ENCODE measurements at regions not wholly inside any gene's neighbourhood (a gene's known extent, or its start where the extent isn't known, plus 50 kb on each side); places are given as distances from the start of the nearest gene placed in this dataset.

DNA sequence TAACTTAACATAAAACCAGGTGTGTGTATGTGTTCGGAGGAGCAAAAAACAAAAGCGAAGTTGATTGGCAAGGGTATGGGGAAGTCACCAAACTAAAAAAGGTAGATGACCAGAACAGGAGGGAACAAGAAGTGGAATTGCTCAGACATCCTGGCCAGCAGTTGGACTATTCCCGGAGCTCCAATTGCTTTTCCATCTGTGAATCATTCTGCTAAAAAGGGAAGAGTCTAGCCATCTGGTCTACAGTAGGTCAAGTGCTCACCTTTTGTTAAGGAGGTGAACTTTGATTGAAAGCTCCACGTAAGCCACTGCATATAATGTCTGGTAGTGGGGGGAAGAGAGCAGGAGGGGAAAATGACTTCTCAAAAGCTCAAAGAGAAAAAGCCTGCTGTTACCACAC is 50.0 kb upstream of the BET1 start:
- Mint-ChIP-seq H3K4me1 (no peaks in the 10 kb centered on the region), H3K36me3 (no peaks in the 10 kb centered on the region), H3K9me3 (no peaks in the 10 kb centered on the region), H3K27ac (no peak overlapping the region), H3K4me3 (no peak overlapping the region)
- ATAC-seq (no peak), DNase-seq (ENCODE audit: low spot score in 2 of 2) (no peak)

DNA sequence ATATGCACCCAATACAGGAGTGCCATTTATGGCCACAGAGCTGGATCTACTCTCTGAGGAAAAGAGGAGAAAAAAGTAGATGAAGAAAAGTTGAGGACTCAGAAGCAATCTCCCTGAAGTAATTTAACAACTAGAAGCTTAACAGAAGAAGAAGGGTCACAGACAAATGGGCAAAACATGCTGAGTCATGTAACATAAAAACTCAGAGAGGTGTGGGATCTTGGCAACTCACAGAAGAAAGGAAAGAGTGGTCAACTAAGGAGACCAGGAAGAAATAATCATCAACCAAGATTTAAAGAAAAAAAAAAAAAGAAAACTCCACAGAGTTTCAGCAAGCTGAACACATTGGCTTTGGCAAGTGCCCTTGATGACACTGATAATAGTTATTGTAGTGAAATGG is 51.8 kb upstream of the BET1 start:
- ATAC-seq: no peak
- Mint-ChIP-seq H3K4me1 (no peaks in the 10 kb centered on the region), H3K36me3 (no peaks in the 10 kb centered on the region), H3K27ac (no peak overlapping the region), H3K9me3 (no peaks in the 10 kb centered on the region), H3K4me3 (no peak overlapping the region)
- no peak for DNase-seq (ENCODE audit: low spot score in 2 of 2)

DNA sequence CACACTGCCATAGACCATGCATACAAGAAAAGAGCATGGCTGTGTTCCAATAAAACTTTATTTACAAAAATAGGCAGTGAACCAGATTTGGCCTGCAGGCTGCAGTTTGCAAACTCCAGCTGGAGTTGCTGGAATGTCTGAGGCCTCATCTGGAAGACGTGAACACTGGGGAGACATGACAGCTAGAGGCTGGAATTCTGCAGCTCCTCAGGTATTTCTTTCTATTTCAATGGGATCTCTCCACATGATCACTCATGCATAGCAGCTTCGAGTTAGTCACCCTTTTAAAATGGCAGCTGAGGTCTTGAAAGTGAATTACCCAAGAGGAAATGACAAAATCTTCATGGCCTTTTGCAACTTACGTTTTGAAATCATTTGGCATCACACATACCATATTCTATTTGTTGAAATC is 52.6 kb upstream of the BET1 start:
- DNase-seq (ENCODE audit: low spot score in 2 of 2) (no peak), ATAC-seq (no peak)
- Mint-ChIP-seq H3K4me3 (no peak overlapping the region), H3K36me3 (no peaks in the 10 kb centered on the region), H3K27ac (no peak overlapping the region), H3K9me3 (no peaks in the 10 kb centered on the region), H3K4me1 (no peaks in the 10 kb centered on the region)

DNA sequence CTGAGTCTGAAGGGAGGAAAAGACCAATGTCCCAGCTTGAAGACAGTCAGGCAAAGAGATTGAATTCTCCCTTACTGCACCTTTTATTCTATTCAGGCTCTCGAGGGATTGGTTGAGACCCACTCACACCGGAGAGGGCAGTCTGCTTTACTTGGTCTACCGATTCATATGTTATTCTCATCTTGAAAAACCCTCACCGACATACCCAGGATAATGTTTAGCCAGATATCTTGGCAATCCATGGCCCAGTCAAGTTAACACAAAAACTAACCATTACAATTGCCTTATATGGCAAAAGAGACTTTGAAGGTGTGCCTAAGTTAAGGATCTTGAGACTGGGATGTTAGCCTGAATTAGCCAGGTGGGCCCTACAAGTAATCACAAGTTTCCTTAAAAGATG is 53.8 kb upstream of the BET1 start:
- H3K4me3 Mint-ChIP-seq: no peak overlapping the region
- no peaks in the 10 kb centered on the region for H3K36me3 Mint-ChIP-seq
- no peaks in the 10 kb centered on the region for H3K9me3 Mint-ChIP-seq
- no peak overlapping the region for H3K27ac Mint-ChIP-seq
- H3K4me1 Mint-ChIP-seq: peaks cover 6% of the 10 kb centered on the region
- DNase-seq (ENCODE audit: low spot score in 2 of 2): no peak
- ATAC-seq: no peak

DNA sequence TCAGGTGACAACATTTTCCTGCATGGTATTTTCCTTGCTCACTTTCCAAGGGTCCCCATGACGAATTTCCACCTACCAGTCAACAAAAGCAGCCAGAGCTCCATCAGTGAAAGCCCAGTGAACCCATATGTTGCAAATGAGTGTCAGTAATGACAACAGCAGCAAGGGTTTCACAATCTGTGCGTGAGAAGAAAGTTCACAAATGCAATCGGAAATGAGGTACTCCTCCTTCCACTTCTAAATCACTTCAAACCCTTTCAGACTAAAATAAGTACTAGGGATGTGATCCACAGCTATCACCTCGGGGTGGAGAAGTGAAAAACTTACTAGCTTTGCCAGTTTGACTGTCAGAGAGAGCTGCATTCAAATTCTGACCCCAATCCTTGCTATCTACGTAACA is 55.6 kb upstream of the BET1 start:
- Mint-ChIP-seq H3K4me3 (no peak overlapping the region), H3K36me3 (no peaks in the 10 kb centered on the region), H3K27ac (no peak overlapping the region), H3K4me1 (peaks cover 7% of the 10 kb centered on the region), H3K9me3 (no peaks in the 10 kb centered on the region)
- DNase-seq (ENCODE audit: low spot score in 2 of 2) (no peak), ATAC-seq (peak; percentile 46)

DNA sequence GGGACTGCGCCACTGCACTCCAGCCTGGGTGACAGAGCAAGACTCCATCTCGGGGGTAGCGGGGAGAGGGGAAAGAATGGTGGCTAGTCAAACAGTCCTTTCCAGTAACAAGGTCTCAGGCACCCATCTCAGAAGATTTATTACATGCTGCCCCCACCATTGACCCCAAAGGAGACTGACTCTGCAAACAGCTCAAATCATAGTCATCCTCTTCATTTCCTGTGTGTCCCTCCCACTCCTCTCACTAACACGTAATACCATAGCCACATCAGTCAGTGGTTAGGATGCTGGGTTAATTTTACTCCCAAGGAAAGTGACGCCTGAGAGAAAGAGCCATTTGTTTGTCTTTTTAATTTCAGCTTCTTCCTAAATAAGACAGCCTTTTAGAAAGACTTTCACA is 56.6 kb upstream of the BET1 start:
- no peak for DNase-seq (ENCODE audit: low spot score in 2 of 2)
- no peak overlapping the region for H3K27ac Mint-ChIP-seq
- ATAC-seq: peak; percentile 85
- H3K4me3 Mint-ChIP-seq: no peak overlapping the region
- no peaks in the 10 kb centered on the region for H3K36me3 Mint-ChIP-seq
- no peaks in the 10 kb centered on the region for H3K9me3 Mint-ChIP-seq
- H3K4me1 Mint-ChIP-seq: peaks cover 16% of the 10 kb centered on the region

DNA sequence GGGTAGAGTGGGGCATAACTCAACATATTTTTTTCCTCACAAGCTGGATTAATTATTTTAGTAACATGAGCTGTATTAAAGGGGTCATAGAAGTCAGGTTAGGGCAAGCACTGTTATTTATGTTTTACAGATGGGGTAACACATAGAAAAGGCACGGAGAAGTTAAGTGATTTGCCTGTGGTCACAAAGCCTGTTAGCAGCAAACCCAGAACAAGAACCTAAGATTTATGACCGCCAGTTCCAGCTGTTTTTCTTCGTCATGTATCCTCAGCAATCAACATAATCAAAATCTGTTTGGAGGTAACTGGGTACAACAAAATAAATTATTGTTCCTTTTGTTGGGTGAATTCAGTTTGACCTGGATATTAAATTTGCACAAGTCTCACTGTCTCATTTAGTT is 57.2 kb upstream of the BET1 start:
- peaks cover 16% of the 10 kb centered on the region for H3K4me1 Mint-ChIP-seq
- H3K4me3 Mint-ChIP-seq: no peak overlapping the region
- no peaks in the 10 kb centered on the region for H3K36me3 Mint-ChIP-seq
- DNase-seq (ENCODE audit: low spot score in 2 of 2) (no peak), ATAC-seq (no peak)
- H3K9me3 Mint-ChIP-seq: no peaks in the 10 kb centered on the region
- H3K27ac Mint-ChIP-seq: no peak overlapping the region

DNA sequence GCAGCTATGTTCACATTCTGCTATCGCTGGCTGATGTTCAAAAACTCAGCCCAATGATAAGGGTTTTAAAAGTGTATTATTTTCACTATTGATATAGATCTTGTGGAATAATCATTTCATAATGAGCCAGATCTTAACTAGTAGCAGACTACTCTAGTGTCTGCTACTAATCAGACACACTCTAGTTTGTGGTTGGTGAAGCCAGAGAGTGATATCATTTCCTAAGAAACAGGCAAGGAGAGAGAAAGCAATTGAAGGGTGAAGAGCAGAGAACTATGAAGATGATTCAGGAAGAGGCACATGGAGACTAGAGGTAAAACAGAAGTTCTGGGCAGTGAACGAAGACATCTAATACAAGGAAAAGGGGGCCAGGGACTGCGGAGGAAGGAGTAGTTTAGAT is 58.2 kb upstream of the BET1 start:
- H3K4me3 Mint-ChIP-seq: no peak overlapping the region
- DNase-seq (ENCODE audit: low spot score in 2 of 2): no peak
- no peaks in the 10 kb centered on the region for H3K9me3 Mint-ChIP-seq
- H3K36me3 Mint-ChIP-seq: no peaks in the 10 kb centered on the region
- peak; percentile 65 for ATAC-seq
- peaks cover 16% of the 10 kb centered on the region for H3K4me1 Mint-ChIP-seq
- no peak overlapping the region for H3K27ac Mint-ChIP-seq

DNA sequence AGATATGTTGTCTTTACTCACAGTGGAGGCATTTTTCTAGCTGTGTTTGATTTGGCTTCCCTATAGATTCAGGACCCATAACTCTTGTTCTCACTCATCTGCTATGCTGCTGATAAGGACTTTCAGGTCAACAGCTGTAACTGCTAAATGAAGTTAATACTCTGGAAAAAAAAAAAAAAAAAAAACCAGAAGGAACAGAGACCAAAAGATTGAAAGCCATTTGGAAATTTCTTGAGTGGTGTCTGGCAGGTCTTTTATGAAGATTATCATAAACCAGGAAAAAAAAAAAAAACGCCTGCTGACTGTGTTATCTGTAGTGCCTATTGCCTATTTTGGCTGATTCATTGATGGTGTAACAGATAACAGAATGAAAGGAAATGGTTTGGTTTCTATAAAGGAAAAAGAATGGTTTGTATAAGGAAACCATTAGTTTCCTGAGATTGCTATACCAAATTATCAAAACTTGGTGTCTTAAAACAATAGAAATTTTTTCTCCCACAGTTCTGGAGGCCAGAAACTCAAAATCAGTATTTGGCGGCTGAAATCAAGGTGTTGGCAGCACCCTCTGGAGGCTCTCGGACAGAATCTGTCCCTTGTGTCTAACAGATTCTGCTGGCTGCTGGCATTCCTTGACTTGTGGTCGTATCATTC is 60.5 kb upstream of the BET1 start:
- Mint-ChIP-seq H3K4me1 (peaks cover 16% of the 10 kb centered on the region), H3K36me3 (no peaks in the 10 kb centered on the region), H3K9me3 (no peaks in the 10 kb centered on the region), H3K4me3 (no peak overlapping the region), H3K27ac (no peak overlapping the region)
- ATAC-seq (peak; percentile 46), DNase-seq (ENCODE audit: low spot score in 2 of 2) (no peak)

DNA sequence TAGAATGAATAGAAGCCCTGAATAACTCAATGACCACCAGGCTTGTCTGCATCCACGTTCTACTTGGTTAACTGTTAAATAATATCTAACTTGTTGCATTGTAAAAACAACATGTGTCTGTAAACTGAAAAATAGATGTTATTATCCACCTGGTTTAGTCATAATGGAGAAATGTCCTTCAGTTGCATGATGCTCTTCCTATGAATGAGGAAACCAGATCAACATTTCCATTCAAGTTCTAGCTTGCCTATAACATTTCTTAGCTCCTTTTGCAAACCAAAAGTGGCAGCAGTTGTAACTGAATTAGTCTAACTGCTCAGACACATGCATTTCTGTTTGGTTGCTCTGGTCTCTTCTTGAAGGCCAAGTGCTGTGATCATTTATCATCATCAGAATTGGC is 62.9 kb upstream of the BET1 start:
- ATAC-seq (no peak), DNase-seq (ENCODE audit: low spot score in 2 of 2) (no peak)
- Mint-ChIP-seq H3K4me3 (no peak overlapping the region), H3K27ac (no peak overlapping the region), H3K9me3 (no peaks in the 10 kb centered on the region), H3K4me1 (peaks cover 16% of the 10 kb centered on the region), H3K36me3 (no peaks in the 10 kb centered on the region)

DNA sequence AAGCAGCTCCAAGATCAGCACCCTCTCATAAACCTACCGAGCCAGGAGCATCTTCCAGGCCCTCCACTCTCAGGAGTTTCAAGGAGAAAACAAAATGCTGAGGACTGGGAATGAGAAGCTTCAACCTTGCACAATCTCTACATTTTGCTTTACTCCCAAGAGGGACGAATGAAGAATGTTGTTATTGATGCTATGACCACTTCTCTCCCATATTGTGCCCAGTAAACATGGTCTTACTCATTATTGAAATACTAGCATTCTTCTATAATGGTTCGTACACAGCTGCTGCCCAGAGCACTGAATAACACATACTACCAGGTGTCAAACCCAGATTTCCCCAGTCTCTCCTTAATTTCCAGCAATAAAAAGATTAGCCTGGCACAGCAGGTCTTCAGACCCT is 63.4 kb upstream of the BET1 start:
- Mint-ChIP-seq H3K36me3 (no peaks in the 10 kb centered on the region), H3K9me3 (no peaks in the 10 kb centered on the region), H3K4me1 (peaks cover 12% of the 10 kb centered on the region), H3K4me3 (no peak overlapping the region), H3K27ac (no peak overlapping the region)
- DNase-seq (ENCODE audit: low spot score in 2 of 2): no peak
- ATAC-seq: no peak

DNA sequence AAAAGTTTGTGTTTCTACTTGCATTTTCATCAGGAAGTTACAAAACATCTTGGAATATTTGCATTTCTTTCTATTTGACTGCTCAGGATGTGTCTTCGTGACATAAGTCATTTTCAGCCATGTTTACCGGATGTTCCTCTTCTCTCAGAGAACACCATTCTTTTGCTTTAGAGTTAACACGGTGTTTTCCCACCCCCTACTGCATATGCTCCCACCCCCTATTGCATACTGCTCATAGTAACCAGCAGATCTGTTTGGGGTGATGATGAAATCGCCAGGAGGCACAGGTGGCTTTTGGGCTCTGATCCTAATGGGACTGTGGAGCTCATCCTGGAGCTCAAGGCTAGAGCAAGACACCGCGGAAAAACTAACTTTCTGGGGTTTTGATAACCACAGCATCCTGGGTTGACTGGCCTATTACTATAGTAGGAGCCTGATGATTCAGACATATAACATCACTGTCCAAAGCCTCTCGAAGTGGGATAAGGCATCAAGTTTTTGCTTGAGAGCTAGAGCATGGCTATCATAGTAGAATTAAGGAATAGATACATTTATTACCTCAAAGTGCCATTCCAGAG is 65.1 kb upstream of the BET1 start:
- Mint-ChIP-seq H3K4me3 (no peak overlapping the region), H3K27ac (no peak overlapping the region), H3K4me1 (peaks cover 10% of the 10 kb centered on the region), H3K36me3 (no peaks in the 10 kb centered on the region), H3K9me3 (no peaks in the 10 kb centered on the region)
- DNase-seq (ENCODE audit: low spot score in 2 of 2): no peak
- ATAC-seq: peak; percentile 21

DNA sequence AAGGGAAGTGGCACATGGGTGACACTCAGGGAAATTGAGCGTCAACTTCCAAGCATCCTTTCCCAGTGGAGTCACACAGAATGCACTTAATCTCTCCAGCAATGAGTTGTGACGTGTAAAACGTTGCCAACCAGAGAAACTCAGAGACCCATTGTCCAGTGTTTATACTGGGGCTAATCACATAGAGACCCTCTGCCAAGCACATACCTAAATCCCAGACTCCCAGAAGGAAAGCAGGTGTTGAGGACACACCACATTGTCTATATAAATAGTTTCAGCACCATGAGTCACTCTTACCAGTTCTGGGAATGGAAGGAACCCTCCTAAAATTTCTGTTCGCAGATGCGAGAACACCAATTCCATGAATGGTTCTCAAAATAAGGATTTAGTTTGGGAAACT is 76.4 kb upstream of the BET1 start:
- Mint-ChIP-seq H3K4me1 (no peaks in the 10 kb centered on the region), H3K9me3 (no peaks in the 10 kb centered on the region), H3K27ac (no peak overlapping the region), H3K36me3 (no peaks in the 10 kb centered on the region), H3K4me3 (no peak overlapping the region)
- no peak for DNase-seq (ENCODE audit: low spot score in 2 of 2)
- no peak for ATAC-seq

DNA sequence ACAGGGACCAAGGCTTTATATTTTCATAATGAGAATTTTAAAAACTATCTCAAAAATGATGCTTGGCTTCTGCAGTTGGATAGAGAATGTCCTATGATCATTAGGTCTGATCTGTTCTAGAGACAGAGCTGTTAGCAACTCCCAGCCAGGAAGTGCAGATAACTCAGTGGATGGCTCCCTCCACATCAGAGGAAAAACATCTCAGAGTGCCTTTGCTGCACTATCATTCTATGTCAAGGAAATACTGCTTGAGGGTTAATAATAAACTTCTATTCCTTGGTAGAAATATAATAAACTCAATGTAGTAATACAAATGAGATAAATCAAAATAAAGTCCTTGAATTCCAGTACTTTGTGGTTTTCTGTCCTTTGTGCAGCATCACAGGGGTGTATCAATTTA is 78.0 kb upstream of the BET1 start:
- ATAC-seq: no peak
- H3K9me3 Mint-ChIP-seq: no peaks in the 10 kb centered on the region
- no peak overlapping the region for H3K4me3 Mint-ChIP-seq
- no peak for DNase-seq (ENCODE audit: low spot score in 2 of 2)
- no peak overlapping the region for H3K27ac Mint-ChIP-seq
- H3K4me1 Mint-ChIP-seq: no peaks in the 10 kb centered on the region
- H3K36me3 Mint-ChIP-seq: no peaks in the 10 kb centered on the region

DNA sequence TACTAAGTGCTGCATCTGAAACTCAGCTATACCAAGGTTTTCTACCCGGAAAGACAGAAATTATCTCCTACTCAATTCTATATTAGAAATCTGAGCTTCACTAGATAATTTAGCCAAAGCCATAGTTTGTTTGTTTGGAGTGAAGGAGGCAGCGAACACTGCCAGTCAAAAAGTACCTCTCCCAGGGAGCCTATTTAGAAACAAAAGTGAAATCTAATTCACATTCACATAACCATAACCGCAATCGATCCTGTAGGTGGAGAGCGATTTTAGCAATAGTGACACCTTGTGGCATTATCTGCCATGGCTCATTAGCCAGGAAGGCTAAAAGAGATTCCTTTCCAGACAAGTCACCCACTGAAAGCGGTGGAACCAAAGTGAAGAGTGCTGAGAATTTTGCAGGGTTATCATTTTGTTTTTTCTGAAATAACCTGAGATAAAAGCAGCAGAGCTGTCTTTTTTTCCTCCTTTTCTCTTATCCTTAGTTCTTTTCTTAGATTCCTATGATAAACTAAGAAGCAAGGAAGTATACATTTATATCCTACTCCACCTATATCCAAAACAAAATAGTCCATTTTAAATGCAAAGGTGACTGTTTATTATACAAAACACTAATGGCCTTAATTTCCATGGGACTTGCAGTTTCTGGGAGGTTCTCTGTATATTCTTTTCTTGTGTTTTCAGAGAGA is 83.7 kb upstream of the BET1 start:
- no peaks in the 10 kb centered on the region for H3K9me3 Mint-ChIP-seq
- H3K36me3 Mint-ChIP-seq: no peaks in the 10 kb centered on the region
- ATAC-seq (peak; percentile 90), DNase-seq (ENCODE audit: low spot score in 2 of 2) (peak; percentile 32 to 55)
- H3K4me1 Mint-ChIP-seq: peaks cover 5% of the 10 kb centered on the region
- H3K4me3 Mint-ChIP-seq: no peak overlapping the region
- H3K27ac Mint-ChIP-seq: no peak overlapping the region

DNA sequence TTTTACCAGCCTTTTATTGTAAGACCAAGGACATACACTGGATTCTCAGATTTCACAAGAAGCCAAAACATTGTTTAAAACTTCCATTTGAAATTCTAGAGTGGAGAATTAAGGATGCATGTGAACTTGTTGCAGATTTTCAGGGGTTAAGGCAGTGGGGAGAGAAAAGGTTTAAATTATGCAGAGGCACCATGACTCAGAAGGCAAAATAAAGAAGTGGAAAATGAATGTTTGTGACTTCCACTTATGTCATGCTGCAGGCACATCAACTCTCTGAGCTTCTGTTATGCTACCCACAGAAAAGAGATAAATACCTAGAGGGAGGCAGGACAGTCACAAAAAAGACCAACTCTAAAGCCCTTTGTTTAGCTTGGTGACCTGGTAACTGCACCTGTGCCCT is 84.4 kb upstream of the BET1 start:
- peaks cover 5% of the 10 kb centered on the region for H3K4me1 Mint-ChIP-seq
- DNase-seq (ENCODE audit: low spot score in 2 of 2) (no peak), ATAC-seq (no peak)
- H3K27ac Mint-ChIP-seq: no peak overlapping the region
- no peaks in the 10 kb centered on the region for H3K9me3 Mint-ChIP-seq
- no peaks in the 10 kb centered on the region for H3K36me3 Mint-ChIP-seq
- no peak overlapping the region for H3K4me3 Mint-ChIP-seq
